SK-N-SH treated with all-trans-retinoic acid at 6 μM for 48 hours (cell line): ENCODE measurements at regions not wholly inside any gene's neighbourhood (a gene's known extent, or its start where the extent isn't known, plus 50 kb on each side); places are given as distances from the start of the nearest gene placed in this dataset.

ENCODE experiments used
- ATAC-seq: fragments of 200-7000 bp; cut with Tn5 transposase; 3 replicates; pipeline ENCODE4 v1.9.1; 2020; ENCODE audit warnings: mild to moderate bottlenecking, moderate library complexity
- ARNTL ChIP-seq: fragments of 450-650 bp; formaldehyde crosslinking; IDR thresholded peaks from 2 replicates; pipeline ENCODE4 v1.5.0; 2020; ENCODE audit warnings: low read depth, mild to moderate bottlenecking, moderate library complexity, borderline replicate concordance
- BACH2 ChIP-seq: fragments of 250-450 bp; sonication (Bioruptor Pico); IDR thresholded peaks from 2 replicates; pipeline ENCODE4 v1.9.0; 2021; ENCODE audit warnings: mild to moderate bottlenecking, borderline replicate concordance
- ESRRG ChIP-seq: fragments of 250-450 bp; sonication (Bioruptor Pico); IDR thresholded peaks from 2 replicates; pipeline ENCODE4 v1.6.1; 2021; ENCODE audit warnings: mild to moderate bottlenecking
- GLIS3 ChIP-seq: fragments of 250-450 bp; sonication (Bioruptor Pico); IDR thresholded peaks from 2 replicates; pipeline ENCODE4 v1.5.0; 2020; ENCODE audit warnings: mild to moderate bottlenecking, moderate library complexity
- ISL1 ChIP-seq: fragments of 250-450 bp; sonication (Bioruptor Pico); IDR thresholded peaks from 2 replicates; pipeline ENCODE4 v2.1.2; 2022; ENCODE audit warnings: mild to moderate bottlenecking, moderate library complexity
- OSR1 ChIP-seq: fragments of 250-450 bp; sonication (Bioruptor Pico); IDR thresholded peaks from 2 replicates; pipeline ENCODE4 v1.8.0; 2022; ENCODE audit warnings: moderate library complexity, mild to moderate bottlenecking, inconsistent platforms
- RARB ChIP-seq: fragments of 250-450 bp; sonication (Bioruptor Pico); IDR thresholded peaks from 2 replicates; pipeline ENCODE4 v1.8.0; 2021; ENCODE audit warnings: mild to moderate bottlenecking, moderate library complexity
- TCF4 ChIP-seq: fragments of 250-450 bp; sonication (Bioruptor Pico); IDR thresholded peaks from 2 replicates; pipeline ENCODE4 v1.8.0; 2021; ENCODE audit warnings: mild to moderate bottlenecking, moderate library complexity, borderline replicate concordance
- TOX ChIP-seq: fragments of 250-450 bp; sonication (Bioruptor Pico); IDR thresholded peaks from 2 replicates; pipeline ENCODE4 v1.8.0; 2021; ENCODE audit warnings: mild to moderate bottlenecking, moderate library complexity, borderline replicate concordance
- ZC3H10 ChIP-seq: fragments of 250-450 bp; sonication (Bioruptor Pico); IDR thresholded peaks from 2 replicates; pipeline ENCODE4 v1.5.1; 2021; ENCODE audit warnings: mild to moderate bottlenecking, moderate library complexity
- ZFP3 ChIP-seq: fragments of 250-450 bp; sonication (Bioruptor Pico); IDR thresholded peaks from 2 replicates; pipeline ENCODE4 v1.5.0; 2020; ENCODE audit warnings: mild to moderate bottlenecking, moderate library complexity
- ZFP30 ChIP-seq: fragments of 450-650 bp; formaldehyde crosslinking; IDR thresholded peaks from 2 replicates; pipeline ENCODE4 v1.5.0; 2022; ENCODE audit warnings: mild to moderate bottlenecking, moderate library complexity
- ZNF565 ChIP-seq: fragments of 450-650 bp; formaldehyde crosslinking; conservative IDR thresholded peaks from 2 replicates; pipeline ENCODE4 v1.5.0; 2020; ENCODE audit warnings: low read depth, mild to moderate bottlenecking, moderate library complexity
- ZNF70 ChIP-seq: fragments of 450-650 bp; formaldehyde crosslinking; IDR thresholded peaks from 2 replicates; pipeline ENCODE4 v1.5.0; 2020; ENCODE audit warnings: mild to moderate bottlenecking, moderate library complexity
- ZNF8 ChIP-seq: fragments of 450-650 bp; formaldehyde crosslinking; IDR thresholded peaks from 2 replicates; pipeline ENCODE4 v1.5.0; 2020; ENCODE audit warnings: mild to moderate bottlenecking, moderate library complexity
- TF ChIP-seq, protein P1 (sequence below): fragments of 250-450 bp; sonication (Bioruptor Pico); IDR thresholded peaks from 2 replicates; pipeline ENCODE4 v1.5.1; 2021; ENCODE audit warnings: mild to moderate bottlenecking, moderate library complexity
- TF ChIP-seq, protein P2 (sequence below): fragments of 250-450 bp; sonication (Bioruptor Pico); IDR thresholded peaks from 2 replicates; pipeline ENCODE4 v1.5.1; 2020; ENCODE audit warnings: low read depth, mild to moderate bottlenecking, moderate library complexity
- TF ChIP-seq, protein P3 (sequence below): fragments of 250-450 bp; sonication (Bioruptor Pico); IDR thresholded peaks from 2 replicates; pipeline ENCODE4 v1.8.0; 2020; ENCODE audit warnings: mild to moderate bottlenecking, moderate library complexity, borderline replicate concordance
- TF ChIP-seq, protein P4 (sequence below): fragments of 250-450 bp; sonication (Bioruptor Pico); IDR thresholded peaks from 2 replicates; pipeline ENCODE4 v1.8.0; 2021; ENCODE audit warnings: low read depth, mild to moderate bottlenecking, moderate library complexity, borderline replicate concordance
- TF ChIP-seq, protein P5 (sequence below): fragments of 250-450 bp; sonication (Bioruptor Pico); IDR thresholded peaks from 2 replicates; pipeline ENCODE4 v1.5.0; 2020; ENCODE audit warnings: mild to moderate bottlenecking, moderate library complexity

DNA sequence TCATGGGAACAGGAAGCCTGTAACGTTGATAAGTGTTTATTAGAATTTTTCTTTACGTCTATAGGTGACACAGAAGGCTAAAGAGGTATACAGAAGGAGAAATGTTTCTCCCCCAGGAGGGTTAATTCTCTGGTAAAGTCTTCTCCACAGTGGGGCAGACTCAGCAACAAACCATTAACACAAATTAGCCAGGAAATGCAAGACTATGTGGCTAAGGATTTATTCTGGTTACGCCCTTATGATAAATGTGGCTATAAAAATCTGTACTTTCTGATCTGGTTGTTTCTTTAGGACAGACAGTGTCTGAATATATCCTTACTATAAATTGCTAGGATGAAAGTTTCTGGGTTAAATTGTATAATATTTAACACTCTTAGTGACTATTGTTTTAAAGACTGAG, 423.3 kb downstream of the FLRT2 start:
- ATAC-seq, result no peak
- TF ChIP-seq, protein P1, sequence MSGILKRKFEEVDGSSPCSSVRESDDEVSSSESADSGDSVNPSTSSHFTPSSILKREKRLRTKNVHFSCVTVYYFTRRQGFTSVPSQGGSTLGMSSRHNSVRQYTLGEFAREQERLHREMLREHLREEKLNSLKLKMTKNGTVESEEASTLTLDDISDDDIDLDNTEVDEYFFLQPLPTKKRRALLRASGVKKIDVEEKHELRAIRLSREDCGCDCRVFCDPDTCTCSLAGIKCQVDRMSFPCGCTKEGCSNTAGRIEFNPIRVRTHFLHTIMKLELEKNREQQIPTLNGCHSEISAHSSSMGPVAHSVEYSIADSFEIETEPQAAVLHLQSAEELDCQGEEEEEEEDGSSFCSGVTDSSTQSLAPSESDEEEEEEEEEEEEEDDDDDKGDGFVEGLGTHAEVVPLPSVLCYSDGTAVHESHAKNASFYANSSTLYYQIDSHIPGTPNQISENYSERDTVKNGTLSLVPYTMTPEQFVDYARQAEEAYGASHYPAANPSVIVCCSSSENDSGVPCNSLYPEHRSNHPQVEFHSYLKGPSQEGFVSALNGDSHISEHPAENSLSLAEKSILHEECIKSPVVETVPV (CRISPR knock-in tag), result no peak
- no peak for TF ChIP-seq TOX
- no peak for TF ChIP-seq ZFP30 (CRISPR knock-in tag)
- TF ChIP-seq RARB (CRISPR knock-in tag), result no peak
- TF ChIP-seq ZC3H10 (CRISPR knock-in tag), result no peak
- no peak for TF ChIP-seq ZNF565
- TF ChIP-seq BACH2 (CRISPR knock-in tag), result no peak
- no peak for TF ChIP-seq ZNF70 (CRISPR knock-in tag)
- TF ChIP-seq, protein P2, sequence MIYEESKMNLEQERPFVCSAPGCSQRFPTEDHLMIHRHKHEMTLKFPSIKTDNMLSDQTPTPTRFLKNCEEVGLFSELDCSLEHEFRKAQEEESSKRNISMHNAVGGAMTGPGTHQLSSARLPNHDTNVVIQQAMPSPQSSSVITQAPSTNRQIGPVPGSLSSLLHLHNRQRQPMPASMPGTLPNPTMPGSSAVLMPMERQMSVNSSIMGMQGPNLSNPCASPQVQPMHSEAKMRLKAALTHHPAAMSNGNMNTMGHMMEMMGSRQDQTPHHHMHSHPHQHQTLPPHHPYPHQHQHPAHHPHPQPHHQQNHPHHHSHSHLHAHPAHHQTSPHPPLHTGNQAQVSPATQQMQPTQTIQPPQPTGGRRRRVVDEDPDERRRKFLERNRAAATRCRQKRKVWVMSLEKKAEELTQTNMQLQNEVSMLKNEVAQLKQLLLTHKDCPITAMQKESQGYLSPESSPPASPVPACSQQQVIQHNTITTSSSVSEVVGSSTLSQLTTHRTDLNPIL (CRISPR knock-in tag), result no peak
- no peak for TF ChIP-seq ZFP3 (CRISPR knock-in tag)
- TF ChIP-seq ESRRG (CRISPR knock-in tag), result no peak
- TF ChIP-seq, protein P3, sequence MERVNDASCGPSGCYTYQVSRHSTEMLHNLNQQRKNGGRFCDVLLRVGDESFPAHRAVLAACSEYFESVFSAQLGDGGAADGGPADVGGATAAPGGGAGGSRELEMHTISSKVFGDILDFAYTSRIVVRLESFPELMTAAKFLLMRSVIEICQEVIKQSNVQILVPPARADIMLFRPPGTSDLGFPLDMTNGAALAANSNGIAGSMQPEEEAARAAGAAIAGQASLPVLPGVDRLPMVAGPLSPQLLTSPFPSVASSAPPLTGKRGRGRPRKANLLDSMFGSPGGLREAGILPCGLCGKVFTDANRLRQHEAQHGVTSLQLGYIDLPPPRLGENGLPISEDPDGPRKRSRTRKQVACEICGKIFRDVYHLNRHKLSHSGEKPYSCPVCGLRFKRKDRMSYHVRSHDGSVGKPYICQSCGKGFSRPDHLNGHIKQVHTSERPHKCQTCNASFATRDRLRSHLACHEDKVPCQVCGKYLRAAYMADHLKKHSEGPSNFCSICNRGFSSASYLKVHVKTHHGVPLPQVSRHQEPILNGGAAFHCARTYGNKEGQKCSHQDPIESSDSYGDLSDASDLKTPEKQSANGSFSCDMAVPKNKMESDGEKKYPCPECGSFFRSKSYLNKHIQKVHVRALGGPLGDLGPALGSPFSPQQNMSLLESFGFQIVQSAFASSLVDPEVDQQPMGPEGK (CRISPR knock-in tag), result no peak
- TF ChIP-seq, protein P4, sequence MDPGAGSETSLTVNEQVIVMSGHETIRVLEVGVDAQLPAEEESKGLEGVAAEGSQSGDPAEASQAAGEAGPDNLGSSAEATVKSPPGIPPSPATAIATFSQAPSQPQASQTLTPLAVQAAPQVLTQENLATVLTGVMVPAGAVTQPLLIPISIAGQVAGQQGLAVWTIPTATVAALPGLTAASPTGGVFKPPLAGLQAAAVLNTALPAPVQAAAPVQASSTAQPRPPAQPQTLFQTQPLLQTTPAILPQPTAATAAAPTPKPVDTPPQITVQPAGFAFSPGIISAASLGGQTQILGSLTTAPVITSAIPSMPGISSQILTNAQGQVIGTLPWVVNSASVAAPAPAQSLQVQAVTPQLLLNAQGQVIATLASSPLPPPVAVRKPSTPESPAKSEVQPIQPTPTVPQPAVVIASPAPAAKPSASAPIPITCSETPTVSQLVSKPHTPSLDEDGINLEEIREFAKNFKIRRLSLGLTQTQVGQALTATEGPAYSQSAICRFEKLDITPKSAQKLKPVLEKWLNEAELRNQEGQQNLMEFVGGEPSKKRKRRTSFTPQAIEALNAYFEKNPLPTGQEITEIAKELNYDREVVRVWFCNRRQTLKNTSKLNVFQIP (CRISPR knock-in tag), result no peak

DNA sequence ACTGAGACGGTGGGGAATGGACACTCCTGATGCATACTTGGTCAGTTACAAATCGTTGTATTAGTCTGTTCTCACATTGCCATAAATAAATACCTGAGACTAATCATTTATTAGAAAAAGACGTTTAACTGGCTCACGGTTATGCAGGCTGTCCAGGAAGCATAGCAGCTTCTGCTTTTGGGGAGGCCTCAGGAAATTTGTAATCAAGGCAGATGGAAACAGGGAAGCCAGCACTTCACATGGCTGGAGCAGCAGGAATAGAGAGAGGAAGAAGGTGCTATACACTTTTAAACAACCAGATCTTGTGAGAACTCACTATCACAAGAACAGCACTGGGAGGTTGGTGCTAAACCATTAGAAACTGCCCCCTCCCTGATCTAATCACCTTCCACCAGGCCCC, 418.2 kb downstream of the FLRT2 start:
- ATAC-seq, result no peak
- TF ChIP-seq BACH2 (CRISPR knock-in tag), result no peak
- no peak for TF ChIP-seq TOX
- TF ChIP-seq ARNTL (CRISPR knock-in tag), result no peak
- TF ChIP-seq, protein P2 (CRISPR knock-in tag), result no peak
- TF ChIP-seq ZFP3 (CRISPR knock-in tag), result no peak
- no peak for TF ChIP-seq ZC3H10 (CRISPR knock-in tag)

DNA sequence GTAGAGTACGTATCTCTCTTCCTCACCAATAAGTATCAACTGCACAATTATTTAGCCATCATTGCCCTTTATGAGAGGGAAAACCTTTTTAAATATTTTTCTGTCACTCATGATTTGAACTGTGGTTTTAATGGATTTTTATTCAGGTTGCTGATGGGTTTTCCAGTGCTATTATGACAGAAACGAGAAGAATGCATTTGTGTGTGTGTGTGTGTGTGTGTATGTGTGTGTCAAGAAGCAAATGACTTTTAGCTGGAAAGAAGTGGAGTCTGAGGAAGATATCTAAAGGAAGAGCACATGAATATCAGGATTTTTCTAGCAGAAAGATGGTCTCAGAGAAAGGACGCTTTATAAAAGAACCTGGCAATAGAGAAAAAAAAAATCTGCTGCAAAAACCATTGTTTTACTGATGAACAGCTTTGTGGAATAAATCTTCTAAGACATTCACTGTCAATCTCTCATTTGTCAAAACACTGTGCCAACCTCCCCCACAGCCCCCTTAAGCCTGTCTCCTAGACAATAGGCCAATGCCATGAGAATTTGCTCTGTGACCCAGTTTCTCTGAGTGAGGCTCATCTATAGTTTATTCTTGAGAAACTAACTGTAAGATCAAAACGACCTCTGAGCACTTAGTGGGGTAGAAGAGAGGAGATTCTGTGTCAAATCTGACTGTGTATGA, 417.7 kb downstream of the FLRT2 start:
- no peak for TF ChIP-seq ZFP3 (CRISPR knock-in tag)
- TF ChIP-seq, protein P5, sequence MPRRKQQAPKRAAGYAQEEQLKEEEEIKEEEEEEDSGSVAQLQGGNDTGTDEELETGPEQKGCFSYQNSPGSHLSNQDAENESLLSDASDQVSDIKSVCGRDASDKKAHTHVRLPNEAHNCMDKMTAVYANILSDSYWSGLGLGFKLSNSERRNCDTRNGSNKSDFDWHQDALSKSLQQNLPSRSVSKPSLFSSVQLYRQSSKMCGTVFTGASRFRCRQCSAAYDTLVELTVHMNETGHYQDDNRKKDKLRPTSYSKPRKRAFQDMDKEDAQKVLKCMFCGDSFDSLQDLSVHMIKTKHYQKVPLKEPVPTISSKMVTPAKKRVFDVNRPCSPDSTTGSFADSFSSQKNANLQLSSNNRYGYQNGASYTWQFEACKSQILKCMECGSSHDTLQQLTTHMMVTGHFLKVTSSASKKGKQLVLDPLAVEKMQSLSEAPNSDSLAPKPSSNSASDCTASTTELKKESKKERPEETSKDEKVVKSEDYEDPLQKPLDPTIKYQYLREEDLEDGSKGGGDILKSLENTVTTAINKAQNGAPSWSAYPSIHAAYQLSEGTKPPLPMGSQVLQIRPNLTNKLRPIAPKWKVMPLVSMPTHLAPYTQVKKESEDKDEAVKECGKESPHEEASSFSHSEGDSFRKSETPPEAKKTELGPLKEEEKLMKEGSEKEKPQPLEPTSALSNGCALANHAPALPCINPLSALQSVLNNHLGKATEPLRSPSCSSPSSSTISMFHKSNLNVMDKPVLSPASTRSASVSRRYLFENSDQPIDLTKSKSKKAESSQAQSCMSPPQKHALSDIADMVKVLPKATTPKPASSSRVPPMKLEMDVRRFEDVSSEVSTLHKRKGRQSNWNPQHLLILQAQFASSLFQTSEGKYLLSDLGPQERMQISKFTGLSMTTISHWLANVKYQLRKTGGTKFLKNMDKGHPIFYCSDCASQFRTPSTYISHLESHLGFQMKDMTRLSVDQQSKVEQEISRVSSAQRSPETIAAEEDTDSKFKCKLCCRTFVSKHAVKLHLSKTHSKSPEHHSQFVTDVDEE (CRISPR knock-in tag), result no peak
- no peak for TF ChIP-seq ZNF70 (CRISPR knock-in tag)
- no peak for TF ChIP-seq OSR1
- TF ChIP-seq, protein P4 (CRISPR knock-in tag), result no peak
- no peak for TF ChIP-seq ZFP30 (CRISPR knock-in tag)
- no peak for TF ChIP-seq ZNF565
- TF ChIP-seq GLIS3 (CRISPR knock-in tag), result no peak
- no peak for TF ChIP-seq TOX
- TF ChIP-seq, protein P2 (CRISPR knock-in tag), result no peak
- TF ChIP-seq TCF4 (CRISPR knock-in tag), result no peak
- TF ChIP-seq ZNF8, result no peak
- TF ChIP-seq, protein P3 (CRISPR knock-in tag), result no peak
- TF ChIP-seq ISL1 (CRISPR knock-in tag), result no peak
- ATAC-seq, result no peak
